Kidney epithelial cell (primary cell): ENCODE measurements at regions not wholly inside any gene's neighbourhood (a gene's known extent, or its start where the extent isn't known, plus 50 kb on each side); places are given as distances from the start of the nearest gene placed in this dataset.

Experiments used
- DNase-seq: peaks from one replicate; pipeline ENCODE4 v3.0.0-alpha.2; 2010; ENCODE audit warnings: low read depth
- H3K27me3 ChIP-seq: 2 replicates; pipeline ENCODE4 v1.6.0; 2011; ENCODE audit warnings: low read length; ENCODE audit not compliant: control insufficient read depth, insufficient read depth
- H3K36me3 ChIP-seq: 2 replicates; pipeline ENCODE4 v1.5.1; 2011; ENCODE audit warnings: low read length; ENCODE audit not compliant: control insufficient read depth, insufficient read depth
- H3K4me3 ChIP-seq: 2 replicates; pipeline ENCODE4 v1.5.1; 2011; ENCODE audit warnings: low read depth, mild to moderate bottlenecking, control low read depth, low read length
- TF ChIP-seq, protein P1 (sequence below): IDR thresholded peaks from 2 replicates; pipeline ENCODE4 v1.5.1; 2011; ENCODE audit warnings: mild to moderate bottlenecking, moderate library complexity, low read length, control low read depth, inconsistent platforms; ENCODE audit not compliant: insufficient read depth, poor library complexity, severe bottlenecking

- TF ChIP-seq, protein P1, sequence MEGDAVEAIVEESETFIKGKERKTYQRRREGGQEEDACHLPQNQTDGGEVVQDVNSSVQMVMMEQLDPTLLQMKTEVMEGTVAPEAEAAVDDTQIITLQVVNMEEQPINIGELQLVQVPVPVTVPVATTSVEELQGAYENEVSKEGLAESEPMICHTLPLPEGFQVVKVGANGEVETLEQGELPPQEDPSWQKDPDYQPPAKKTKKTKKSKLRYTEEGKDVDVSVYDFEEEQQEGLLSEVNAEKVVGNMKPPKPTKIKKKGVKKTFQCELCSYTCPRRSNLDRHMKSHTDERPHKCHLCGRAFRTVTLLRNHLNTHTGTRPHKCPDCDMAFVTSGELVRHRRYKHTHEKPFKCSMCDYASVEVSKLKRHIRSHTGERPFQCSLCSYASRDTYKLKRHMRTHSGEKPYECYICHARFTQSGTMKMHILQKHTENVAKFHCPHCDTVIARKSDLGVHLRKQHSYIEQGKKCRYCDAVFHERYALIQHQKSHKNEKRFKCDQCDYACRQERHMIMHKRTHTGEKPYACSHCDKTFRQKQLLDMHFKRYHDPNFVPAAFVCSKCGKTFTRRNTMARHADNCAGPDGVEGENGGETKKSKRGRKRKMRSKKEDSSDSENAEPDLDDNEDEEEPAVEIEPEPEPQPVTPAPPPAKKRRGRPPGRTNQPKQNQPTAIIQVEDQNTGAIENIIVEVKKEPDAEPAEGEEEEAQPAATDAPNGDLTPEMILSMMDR: no peak
- H3K36me3 ChIP-seq: no peaks in the 10 kb centered on the region
- H3K27me3 ChIP-seq: no peaks in the 10 kb centered on the region
- no peak overlapping the region for H3K4me3 ChIP-seq
- DNase-seq: no peak
These were observed 808.7 kb downstream of the NCAM2 start for GRCh38 chr21:21806711-21807597.

GRCh38 chr21:21807598-21807903, 809.3 kb downstream of the NCAM2 start:
- H3K4me3 ChIP-seq: no peak overlapping the region
- TF ChIP-seq, protein P1: no peak
- no peak for DNase-seq

GRCh38 chr21:21813289-21813688, 815.1 kb downstream of the NCAM2 start:
- TF ChIP-seq, protein P1: no peak
- no peak for DNase-seq
- no peak overlapping the region for H3K4me3 ChIP-seq
- H3K27me3 ChIP-seq: no peaks in the 10 kb centered on the region
- H3K36me3 ChIP-seq: no peaks in the 10 kb centered on the region

More at GRCh38 chr21:21807598-21807903, 809.3 kb downstream of the NCAM2 start:
- H3K36me3 ChIP-seq: no peaks in the 10 kb centered on the region
- no peaks in the 10 kb centered on the region for H3K27me3 ChIP-seq

GRCh38 chr21:21813934-21814333, 815.7 kb downstream of the NCAM2 start:
- no peaks in the 10 kb centered on the region for H3K36me3 ChIP-seq
- H3K4me3 ChIP-seq: no peak overlapping the region
- H3K27me3 ChIP-seq: no peaks in the 10 kb centered on the region
- TF ChIP-seq, protein P1: no peak
- no peak for DNase-seq

DNA sequence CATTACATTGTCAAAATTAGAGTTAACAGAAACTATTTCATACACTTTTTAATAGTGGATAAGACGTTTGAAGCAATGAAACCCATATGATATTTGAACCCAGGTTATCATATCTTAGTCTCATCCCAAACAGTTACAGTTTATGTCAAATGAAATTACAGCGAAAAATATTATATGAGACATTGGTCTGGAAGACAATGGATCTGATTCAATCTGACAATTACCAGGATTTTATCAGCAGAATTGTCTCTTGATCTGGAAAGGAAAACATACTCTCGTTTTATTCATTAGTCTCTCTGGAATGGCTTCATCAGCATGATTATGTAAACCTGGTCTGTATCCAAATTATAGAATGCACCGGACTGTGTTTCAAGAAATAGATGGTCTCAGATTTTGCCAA, 818.6 kb downstream of the NCAM2 start:
- no peak for DNase-seq
- TF ChIP-seq, protein P1: no peak

DNA sequence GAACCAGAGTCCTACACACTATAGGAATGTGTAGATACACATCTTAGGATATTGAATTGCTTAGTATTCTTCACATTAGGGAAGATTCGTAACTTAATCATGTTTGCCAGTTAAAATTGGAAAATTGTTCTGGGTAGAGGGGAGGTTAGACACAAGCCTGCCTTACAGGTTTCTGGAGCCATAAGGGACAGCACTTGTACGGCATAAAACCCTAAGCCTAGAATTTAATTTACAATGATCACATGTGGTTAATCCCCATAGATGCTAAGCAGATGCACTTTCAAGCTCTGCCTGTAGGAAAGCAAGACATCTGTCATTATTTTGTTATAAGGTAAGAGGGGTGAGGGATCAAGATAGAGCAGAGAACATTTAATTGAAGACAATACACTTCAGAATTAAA, 820.7 kb downstream of the NCAM2 start:
- Histone ChIP-seq H3K36me3 (no peaks in the 10 kb centered on the region), H3K4me3 (no peak overlapping the region), H3K27me3 (no peaks in the 10 kb centered on the region)
- no peak for DNase-seq
- TF ChIP-seq, protein P1: no peak

More for the DNA sequence above, 818.6 kb downstream of the NCAM2 start:
- Histone ChIP-seq H3K4me3 (no peak overlapping the region), H3K27me3 (no peaks in the 10 kb centered on the region), H3K36me3 (no peaks in the 10 kb centered on the region)
